Right lobe of liver (tissue), 4 donors: ENCODE measurements at regions not wholly inside any gene's neighbourhood (a gene's known extent, or its start where the extent isn't known, plus 50 kb on each side); places are given as distances from the start of the nearest gene placed in this dataset.

Experiments
- CTCF ChIP-seq, 4 donors: fragments of 200-600 bp in 3 of 4; fragments of 450-650 bp in 1 of 4; IDR thresholded peaks; one replicate each; pipeline versions ENCODE4 v1.5.1 to v1.8.0; 2016 to 2022; ENCODE audit warnings: antibody characterized with exemption in 4 of 4, mild to moderate bottlenecking in 2 of 4
- POLR2A ChIP-seq: fragments of 450-650 bp; IDR thresholded peaks from one replicate; pipeline ENCODE4 v1.6.1; 2017; ENCODE audit warnings: antibody characterized with exemption, mild to moderate bottlenecking
- donor health status: DM: no; HTN: no; CAD: no.
- donor health status: DM: no; HTN: no; CAD: no.
- donor health status: DM: no; HTN: yes; CAD: no.

GRCh38 chr2:177010861-177011260 is 201.7 kb upstream of the HNRNPA3 start:
- TF ChIP-seq CTCF (IDR thresholded peaks at IDR 0.05): no peak
- TF ChIP-seq POLR2A: no peak
